ENCODE measurements at regions not wholly inside any gene's neighbourhood (a gene's known extent, or its start where the extent isn't known, plus 50 kb on each side); places are given as distances from the start of the nearest gene placed in this dataset.

- peak overlapping the region; percentile 66 for H3K9ac ChIP-seq (ENCODE audit: control insufficient read depth, extremely low read depth, insufficient read depth, low read length)
- TF ChIP-seq EZH2 (IDR thresholded peaks at IDR 0.05; ENCODE audit: low read length) (no peak), CTCF (optimal IDR thresholded peaks at IDR 0.05 in 1 of 3, IDR thresholded peaks at IDR 0.05 in 1 of 3, conservative IDR thresholded peaks at IDR 0.05 in 1 of 3; ENCODE audit: extremely low read depth in 1 of 3, insufficient read depth in 2 of 3, low read length in 3 of 3) (peak in 2 of 3 experiments; percentile 8 to 17)
- no peaks in the 10 kb centered on the region for H3K27me3 ChIP-seq (ENCODE audit: control insufficient read depth, extremely low read depth, insufficient read depth, low read length)
- H3K9me1 ChIP-seq (ENCODE audit: control insufficient read depth, extremely low read depth, insufficient read depth, low read length) = no peaks in the 10 kb centered on the region
- H2AFZ ChIP-seq (ENCODE audit: control insufficient read depth, low read length) = peak overlapping the region; percentile 88
- H3K4me2 ChIP-seq (ENCODE audit: control insufficient read depth, extremely low read depth, insufficient read depth, low read depth, low read length) = peak overlapping the region; percentile 85
- peak overlapping the region; percentile 91 for H3K27ac ChIP-seq (ENCODE audit: control insufficient read depth, insufficient read depth, low read length)
- peak; percentile 84 for DNase-seq (ENCODE audit: low read depth, low spot score)
- peak overlapping the region; percentile 9 to 44 (median 32) for H3K4me3 ChIP-seq (ENCODE audit: control insufficient read depth in 2 of 3, extremely low read depth in 1 of 3, insufficient read depth in 2 of 3, low read depth in 1 of 3, low read length in 3 of 3)
- no peaks in the 10 kb centered on the region for H3K36me3 ChIP-seq (ENCODE audit: control insufficient read depth in 2 of 2, extremely low read depth in 1 of 2, insufficient read depth in 2 of 2, low read length in 2 of 2)
- H3K4me1 ChIP-seq (ENCODE audit: control insufficient read depth, extremely low read depth, insufficient read depth, low read length) = peaks cover 55% of the 10 kb centered on the region
- no peaks in the 10 kb centered on the region for H3K79me2 ChIP-seq (ENCODE audit: control insufficient read depth, insufficient read depth, low read length)
- no peaks in the 10 kb centered on the region for H4K20me1 ChIP-seq (ENCODE audit: control insufficient read depth, extremely low read depth, insufficient read depth, low read length)
- FAIRE-seq = peak; percentile 90
- H3K9me3 ChIP-seq (ENCODE audit: control insufficient read depth, low read depth, low read length) = no peaks in the 10 kb centered on the region
- dilution Hi-C loops (cut with MboI; ENCODE audit: extremely low pct_ligation_motif_present, low sequenced_read_pairs) = no loop called here
Measured at GRCh38 chr11:35082321-35083180, 56.4 kb upstream of the CD44 start.

GRCh38 chr11:35083181-35083430 lies 55.9 kb upstream of the CD44 start:
- DNase-seq (ENCODE audit: low read depth, low spot score) (peak; percentile 26), FAIRE-seq (peak; percentile 39)
- Histone ChIP-seq H2AFZ (ENCODE audit: control insufficient read depth, low read length) (no peak overlapping the region), H4K20me1 (ENCODE audit: control insufficient read depth, extremely low read depth, insufficient read depth, low read length) (no peaks in the 10 kb centered on the region), H3K4me2 (ENCODE audit: control insufficient read depth, extremely low read depth, insufficient read depth, low read depth, low read length) (peak overlapping the region; percentile 85), H3K27ac (ENCODE audit: control insufficient read depth, insufficient read depth, low read length) (peak overlapping the region; percentile 91), H3K9ac (ENCODE audit: control insufficient read depth, extremely low read depth, insufficient read depth, low read length) (peak overlapping the region; percentile 66), H3K79me2 (ENCODE audit: control insufficient read depth, insufficient read depth, low read length) (no peaks in the 10 kb centered on the region), H3K27me3 (ENCODE audit: control insufficient read depth, extremely low read depth, insufficient read depth, low read length) (no peaks in the 10 kb centered on the region), H3K36me3 (ENCODE audit: control insufficient read depth in 2 of 2, extremely low read depth in 1 of 2, insufficient read depth in 2 of 2, low read length in 2 of 2) (no peaks in the 10 kb centered on the region), H3K4me3 (ENCODE audit: control insufficient read depth in 2 of 3, extremely low read depth in 1 of 3, insufficient read depth in 2 of 3, low read depth in 1 of 3, low read length in 3 of 3) (no peak overlapping the region), H3K9me1 (ENCODE audit: control insufficient read depth, extremely low read depth, insufficient read depth, low read length) (no peaks in the 10 kb centered on the region), H3K9me3 (ENCODE audit: control insufficient read depth, low read depth, low read length) (no peaks in the 10 kb centered on the region), H3K4me1 (ENCODE audit: control insufficient read depth, extremely low read depth, insufficient read depth, low read length) (peaks cover 55% of the 10 kb centered on the region)
- dilution Hi-C loops (cut with MboI; ENCODE audit: extremely low pct_ligation_motif_present, low sequenced_read_pairs) = no loop called here
- TF ChIP-seq EZH2 (IDR thresholded peaks at IDR 0.05; ENCODE audit: low read length) (no peak), CTCF (optimal IDR thresholded peaks at IDR 0.05 in 1 of 3, IDR thresholded peaks at IDR 0.05 in 1 of 3, conservative IDR thresholded peaks at IDR 0.05 in 1 of 3; ENCODE audit: extremely low read depth in 1 of 3, insufficient read depth in 2 of 3, low read length in 3 of 3) (no peak)

Measured in keratinocyte (primary cell).